ENCODE measurements at regions not wholly inside any gene's neighbourhood (a gene's known extent, or its start where the extent isn't known, plus 50 kb on each side); places are given as distances from the start of the nearest gene placed in this dataset.

GRCh38 chr9:120212153-120212852, 367.7 kb downstream of the CDK5RAP2 start:
- no peak for DNase-seq
- no peak for ATAC-seq

GRCh38 chr9:120210274-120210673, 369.7 kb downstream of the CDK5RAP2 start:
- DNase-seq (no peak), ATAC-seq (no peak)

GRCh38 chr9:120202856-120203654, 376.9 kb downstream of the CDK5RAP2 start:
- ATAC-seq (no peak), DNase-seq (no peak)

- ATAC-seq (no peak), DNase-seq (no peak)
Measured at GRCh38 chr9:120198027-120198426, 381.9 kb downstream of the CDK5RAP2 start.

- ATAC-seq: no peak
Measured at GRCh38 chr9:120197605-120198004, 382.4 kb downstream of the CDK5RAP2 start.

GRCh38 chr9:120191141-120191540, 388.8 kb downstream of the CDK5RAP2 start:
- ATAC-seq (no peak), DNase-seq (no peak)

More at GRCh38 chr9:120197605-120198004, 382.4 kb downstream of the CDK5RAP2 start:
- no peak for DNase-seq

GRCh38 chr9:120187758-120188157, 392.2 kb downstream of the CDK5RAP2 start:
- no peak for ATAC-seq
- DNase-seq: no peak

- ATAC-seq: no peak
- no peak for DNase-seq
Measured at GRCh38 chr9:120186276-120186675, 393.7 kb downstream of the CDK5RAP2 start.

- no peak for DNase-seq
- no peak for ATAC-seq
Measured at GRCh38 chr9:120184266-120184665, 395.7 kb downstream of the CDK5RAP2 start.

GRCh38 chr9:120183615-120184014, 396.4 kb downstream of the CDK5RAP2 start:
- DNase-seq (no peak), ATAC-seq (no peak)

GRCh38 chr9:120182011-120182410, 398.0 kb downstream of the CDK5RAP2 start:
- DNase-seq (no peak), ATAC-seq (no peak)

GRCh38 chr9:120177121-120177520, 402.8 kb downstream of the CDK5RAP2 start:
- no peak for ATAC-seq
- DNase-seq: no peak

- ATAC-seq (no peak), DNase-seq (no peak)
Measured at GRCh38 chr9:120175031-120175430, 404.9 kb downstream of the CDK5RAP2 start.

- ATAC-seq (no peak), DNase-seq (no peak)
Measured at GRCh38 chr9:120161776-120162175, 418.2 kb downstream of the CDK5RAP2 start.

GRCh38 chr9:120158221-120158620, 421.7 kb downstream of the CDK5RAP2 start:
- ATAC-seq (no peak), DNase-seq (no peak)

- DNase-seq (no peak), ATAC-seq (no peak)
Measured at GRCh38 chr9:120156376-120156775, 423.6 kb downstream of the CDK5RAP2 start.

GRCh38 chr9:120153258-120153657, 426.7 kb downstream of the CDK5RAP2 start:
- DNase-seq (no peak), ATAC-seq (no peak)

- DNase-seq: no peak
- no peak for ATAC-seq
Measured at GRCh38 chr9:120152295-120152694, 427.7 kb downstream of the CDK5RAP2 start.

- no peak for DNase-seq
- ATAC-seq: no peak
Measured at GRCh38 chr9:120151806-120152205, 428.2 kb downstream of the CDK5RAP2 start.

- ATAC-seq: no peak
- no peak for DNase-seq
Measured at GRCh38 chr9:120151149-120151548, 428.8 kb downstream of the CDK5RAP2 start.

- DNase-seq (no peak), ATAC-seq (no peak)
Measured at GRCh38 chr9:120138955-120139354, 441.0 kb downstream of the CDK5RAP2 start.

GRCh38 chr9:120137186-120137840, 442.7 kb downstream of the CDK5RAP2 start:
- ATAC-seq (no peak), DNase-seq (no peak)

- DNase-seq (no peak), ATAC-seq (peak; percentile 76)
Measured at GRCh38 chr9:120136696-120137095, 443.3 kb downstream of the CDK5RAP2 start.

Measured in stimulated activated naive CD8-positive, alpha-beta T cell treated with anti-CD3 and anti-CD28 coated beads, Interleukin-15, Interleukin-2, amounts not matched to agents 100 U/mL and 50 U/mL, for 24 hours (primary cell).